ENCODE measurements at regions not wholly inside any gene's neighbourhood (a gene's known extent, or its start where the extent isn't known, plus 50 kb on each side); places are given as distances from the start of the nearest gene placed in this dataset.

DNA sequence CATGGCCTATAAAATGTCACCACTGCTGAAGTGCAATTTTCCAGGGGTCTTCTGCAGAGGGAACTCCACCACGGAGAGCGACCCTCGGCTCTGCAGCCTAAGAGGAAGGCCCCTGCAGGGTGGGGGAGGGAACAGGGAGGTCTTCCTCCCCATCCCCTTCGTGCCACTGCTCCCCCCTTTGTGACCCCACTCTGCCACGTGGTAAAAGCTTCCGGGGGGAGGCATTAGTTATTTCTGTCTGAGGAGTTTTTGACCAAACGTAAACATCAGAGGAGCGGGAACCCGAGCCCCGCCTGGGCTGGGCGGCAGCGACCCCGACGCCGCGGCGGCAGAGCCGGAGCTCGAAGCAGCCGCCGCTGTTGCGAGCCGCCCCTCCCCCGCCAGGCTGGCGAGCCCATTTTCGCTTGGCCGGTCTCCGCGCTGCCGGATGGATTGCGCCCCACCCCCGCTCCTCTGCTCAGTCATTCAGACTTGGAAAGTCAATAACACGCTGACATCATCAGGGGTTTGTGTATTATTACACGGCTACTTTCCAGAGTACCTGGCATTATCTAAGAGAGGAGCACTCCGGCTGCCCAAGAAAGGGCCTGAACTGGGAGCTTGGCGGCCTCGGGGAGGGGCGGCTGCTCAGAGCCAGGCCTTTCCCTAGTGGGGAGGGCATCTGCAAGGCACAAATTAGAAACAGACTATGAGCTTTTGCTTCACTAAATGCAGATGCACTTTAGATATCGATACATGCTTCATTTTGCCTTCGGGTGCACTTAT is 162.5 kb upstream of the TBL1XR1 start (continued):
- TF ChIP-seq ZNF678 (CRISPR knock-in tag; IDR thresholded peaks at IDR 0.05) (peak; percentile 71; the same call in 1 of the 2 replicates), SP2 (CRISPR knock-in tag; IDR thresholded peaks at IDR 0.05) (peak; percentile 56; the same call in 1 of the 2 replicates), NR3C1 (CRISPR knock-in tag; IDR thresholded peaks at IDR 0.05) (no peak), DMAP1 (CRISPR knock-in tag; IDR thresholded peaks at IDR 0.05) (peak; percentile 92), ZNF839 (CRISPR knock-in tag; IDR thresholded peaks at IDR 0.05; ENCODE audit: borderline replicate concordance) (no peak), ZFAT (CRISPR knock-in tag; conservative IDR thresholded peaks at IDR 0.05) (no peak), ZFP36L2 (CRISPR knock-in tag; IDR thresholded peaks at IDR 0.05) (no peak), ZNF780A (CRISPR knock-in tag; IDR thresholded peaks at IDR 0.05) (0 out of 2 replicates have a peak, but pooled peaks have one; percentile 67), POLR2AphosphoS2 (IDR thresholded peaks at IDR 0.05; ENCODE audit: low read depth, low read length) (no peak), ZNF431 (CRISPR knock-in tag; IDR thresholded peaks at IDR 0.05; ENCODE audit: borderline replicate concordance, low read depth) (peak; percentile 84; the same call in 1 of the 2 replicates), FOXC1 (CRISPR knock-in tag; IDR thresholded peaks at IDR 0.05; ENCODE audit: borderline replicate concordance) (0 out of 2 replicates have a peak, but pooled peaks have one; percentile 69), ZBTB46 (CRISPR knock-in tag; IDR thresholded peaks at IDR 0.05; ENCODE audit: borderline replicate concordance) (no peak), SRF (IDR thresholded peaks at IDR 0.05; ENCODE audit: low read depth, low read length) (peak; percentile 74; the same call in 1 of the 2 replicates)
- TF ChIP-seq, protein P1, sequence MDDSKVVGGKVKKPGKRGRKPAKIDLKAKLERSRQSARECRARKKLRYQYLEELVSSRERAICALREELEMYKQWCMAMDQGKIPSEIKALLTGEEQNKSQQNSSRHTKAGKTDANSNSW (CRISPR knock-in tag; IDR thresholded peaks at IDR 0.05; ENCODE audit: borderline replicate concordance) = no peak; the same call in 1 of the 2 replicates
- TF ChIP-seq, protein P2, sequence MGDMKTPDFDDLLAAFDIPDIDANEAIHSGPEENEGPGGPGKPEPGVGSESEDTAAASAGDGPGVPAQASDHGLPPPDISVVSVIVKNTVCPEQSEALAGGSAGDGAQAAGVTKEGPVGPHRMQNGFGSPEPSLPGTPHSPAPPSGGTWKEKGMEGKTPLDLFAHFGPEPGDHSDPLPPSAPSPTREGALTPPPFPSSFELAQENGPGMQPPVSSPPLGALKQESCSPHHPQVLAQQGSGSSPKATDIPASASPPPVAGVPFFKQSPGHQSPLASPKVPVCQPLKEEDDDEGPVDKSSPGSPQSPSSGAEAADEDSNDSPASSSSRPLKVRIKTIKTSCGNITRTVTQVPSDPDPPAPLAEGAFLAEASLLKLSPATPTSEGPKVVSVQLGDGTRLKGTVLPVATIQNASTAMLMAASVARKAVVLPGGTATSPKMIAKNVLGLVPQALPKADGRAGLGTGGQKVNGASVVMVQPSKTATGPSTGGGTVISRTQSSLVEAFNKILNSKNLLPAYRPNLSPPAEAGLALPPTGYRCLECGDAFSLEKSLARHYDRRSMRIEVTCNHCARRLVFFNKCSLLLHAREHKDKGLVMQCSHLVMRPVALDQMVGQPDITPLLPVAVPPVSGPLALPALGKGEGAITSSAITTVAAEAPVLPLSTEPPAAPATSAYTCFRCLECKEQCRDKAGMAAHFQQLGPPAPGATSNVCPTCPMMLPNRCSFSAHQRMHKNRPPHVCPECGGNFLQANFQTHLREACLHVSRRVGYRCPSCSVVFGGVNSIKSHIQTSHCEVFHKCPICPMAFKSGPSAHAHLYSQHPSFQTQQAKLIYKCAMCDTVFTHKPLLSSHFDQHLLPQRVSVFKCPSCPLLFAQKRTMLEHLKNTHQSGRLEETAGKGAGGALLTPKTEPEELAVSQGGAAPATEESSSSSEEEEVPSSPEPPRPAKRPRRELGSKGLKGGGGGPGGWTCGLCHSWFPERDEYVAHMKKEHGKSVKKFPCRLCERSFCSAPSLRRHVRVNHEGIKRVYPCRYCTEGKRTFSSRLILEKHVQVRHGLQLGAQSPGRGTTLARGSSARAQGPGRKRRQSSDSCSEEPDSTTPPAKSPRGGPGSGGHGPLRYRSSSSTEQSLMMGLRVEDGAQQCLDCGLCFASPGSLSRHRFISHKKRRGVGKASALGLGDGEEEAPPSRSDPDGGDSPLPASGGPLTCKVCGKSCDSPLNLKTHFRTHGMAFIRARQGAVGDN (CRISPR knock-in tag; IDR thresholded peaks at IDR 0.05) = peak; percentile 77
